ENCODE measurements at regions not wholly inside any gene's neighbourhood (a gene's known extent, or its start where the extent isn't known, plus 50 kb on each side); places are given as distances from the start of the nearest gene placed in this dataset.

DNA sequence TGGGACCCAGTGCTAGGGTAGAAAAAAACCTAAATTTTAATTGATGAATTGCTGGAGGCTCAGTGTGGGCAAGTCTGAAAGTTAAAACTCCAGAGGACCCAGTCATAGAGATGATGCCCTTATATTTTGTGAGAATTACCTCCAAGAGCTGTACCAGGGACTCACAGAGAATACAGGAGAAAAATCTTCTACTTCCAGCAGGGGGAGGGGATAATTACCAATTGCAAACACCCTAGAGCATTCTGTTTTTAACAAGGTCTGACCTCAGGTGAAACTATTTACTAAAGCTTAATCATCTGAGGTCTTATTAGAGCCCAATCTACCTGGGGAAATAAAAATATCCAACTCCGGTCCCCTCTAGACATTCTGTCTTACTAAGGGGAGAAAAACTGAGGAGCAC lies 994.7 kb upstream of the MIR17HG start:
- no peak overlapping the region for H3K27ac Mint-ChIP-seq (ENCODE audit: unreplicated experiment)
- H3K9me3 Mint-ChIP-seq, result no peaks in the 10 kb centered on the region
- no peaks in the 10 kb centered on the region for H3K27me3 Mint-ChIP-seq (ENCODE audit: low read depth)
- no peak overlapping the region for H3K4me3 Mint-ChIP-seq
- no peaks in the 10 kb centered on the region for H3K4me1 Mint-ChIP-seq
- no peak for DNase-seq (ENCODE audit: low read depth, low spot score)
- TF ChIP-seq, protein P1, sequence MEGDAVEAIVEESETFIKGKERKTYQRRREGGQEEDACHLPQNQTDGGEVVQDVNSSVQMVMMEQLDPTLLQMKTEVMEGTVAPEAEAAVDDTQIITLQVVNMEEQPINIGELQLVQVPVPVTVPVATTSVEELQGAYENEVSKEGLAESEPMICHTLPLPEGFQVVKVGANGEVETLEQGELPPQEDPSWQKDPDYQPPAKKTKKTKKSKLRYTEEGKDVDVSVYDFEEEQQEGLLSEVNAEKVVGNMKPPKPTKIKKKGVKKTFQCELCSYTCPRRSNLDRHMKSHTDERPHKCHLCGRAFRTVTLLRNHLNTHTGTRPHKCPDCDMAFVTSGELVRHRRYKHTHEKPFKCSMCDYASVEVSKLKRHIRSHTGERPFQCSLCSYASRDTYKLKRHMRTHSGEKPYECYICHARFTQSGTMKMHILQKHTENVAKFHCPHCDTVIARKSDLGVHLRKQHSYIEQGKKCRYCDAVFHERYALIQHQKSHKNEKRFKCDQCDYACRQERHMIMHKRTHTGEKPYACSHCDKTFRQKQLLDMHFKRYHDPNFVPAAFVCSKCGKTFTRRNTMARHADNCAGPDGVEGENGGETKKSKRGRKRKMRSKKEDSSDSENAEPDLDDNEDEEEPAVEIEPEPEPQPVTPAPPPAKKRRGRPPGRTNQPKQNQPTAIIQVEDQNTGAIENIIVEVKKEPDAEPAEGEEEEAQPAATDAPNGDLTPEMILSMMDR (conservative IDR thresholded peaks at IDR 0.05), result peak; percentile 14
- no peaks in the 10 kb centered on the region for H3K36me3 Mint-ChIP-seq (ENCODE audit: low read depth)

GRCh38 chr13:90355162-90355751 lies 992.2 kb upstream of the MIR17HG start:
- no peaks in the 10 kb centered on the region for H3K9me3 Mint-ChIP-seq
- no peak overlapping the region for H3K4me3 Mint-ChIP-seq
- H3K27ac Mint-ChIP-seq (ENCODE audit: unreplicated experiment), result no peak overlapping the region
- DNase-seq (ENCODE audit: low read depth, low spot score), result no peak
- H3K4me1 Mint-ChIP-seq, result no peaks in the 10 kb centered on the region
- H3K36me3 Mint-ChIP-seq (ENCODE audit: low read depth), result peaks cover 3% of the 10 kb centered on the region
- TF ChIP-seq, protein P1 (conservative IDR thresholded peaks at IDR 0.05), result no peak
- no peaks in the 10 kb centered on the region for H3K27me3 Mint-ChIP-seq (ENCODE audit: low read depth)

DNA sequence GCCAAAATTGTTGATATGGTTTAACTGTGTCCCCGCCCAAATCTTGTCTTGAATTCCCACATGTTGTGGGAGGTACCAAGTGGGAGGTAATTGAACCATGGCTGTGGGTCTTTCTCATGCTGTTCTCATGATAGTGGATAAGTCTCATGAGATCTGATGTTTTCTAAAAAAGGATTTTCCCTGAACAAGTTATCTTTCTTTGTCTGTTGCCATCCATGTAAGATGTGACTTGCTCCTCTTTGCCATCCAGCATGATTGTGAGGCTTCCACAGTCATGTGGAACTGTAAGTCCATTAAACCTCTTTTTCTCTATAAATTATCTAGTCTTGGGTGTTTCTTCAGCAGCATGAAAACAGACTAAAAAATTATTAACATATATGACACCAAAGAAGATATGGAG lies 986.7 kb upstream of the MIR17HG start:
- Mint-ChIP-seq H3K27ac (ENCODE audit: unreplicated experiment) (no peak overlapping the region), H3K27me3 (ENCODE audit: low read depth) (no peaks in the 10 kb centered on the region), H3K36me3 (ENCODE audit: low read depth) (peaks cover 3% of the 10 kb centered on the region), H3K9me3 (peaks cover 2% of the 10 kb centered on the region), H3K4me1 (no peaks in the 10 kb centered on the region), H3K4me3 (no peak overlapping the region)
- DNase-seq (ENCODE audit: low read depth, low spot score), result no peak
- TF ChIP-seq, protein P1 (conservative IDR thresholded peaks at IDR 0.05), result no peak

DNA sequence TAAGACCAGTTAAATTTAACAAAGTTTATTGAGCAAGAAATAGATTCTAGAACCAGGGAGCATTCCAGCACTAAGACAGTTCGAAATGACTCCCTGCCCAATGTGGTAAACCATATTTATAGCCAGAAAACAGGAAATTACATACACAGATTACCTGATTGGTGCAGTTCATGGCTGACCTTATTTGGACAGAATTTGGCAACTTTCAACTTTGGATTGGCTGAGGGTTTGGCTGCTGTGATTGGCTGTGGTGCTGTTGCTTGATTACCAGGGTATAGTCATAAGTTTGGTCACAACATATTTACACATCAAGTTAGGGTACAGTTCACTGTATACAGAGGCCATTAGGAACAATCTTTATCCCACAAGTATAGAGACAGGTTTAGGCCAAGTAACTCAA lies 984.8 kb upstream of the MIR17HG start:
- Mint-ChIP-seq H3K27me3 (ENCODE audit: low read depth) (no peaks in the 10 kb centered on the region), H3K36me3 (ENCODE audit: low read depth) (peaks cover 3% of the 10 kb centered on the region), H3K4me3 (no peak overlapping the region), H3K4me1 (no peaks in the 10 kb centered on the region), H3K27ac (ENCODE audit: unreplicated experiment) (no peak overlapping the region), H3K9me3 (peaks cover 2% of the 10 kb centered on the region)
- TF ChIP-seq, protein P1 (conservative IDR thresholded peaks at IDR 0.05), result no peak
- DNase-seq (ENCODE audit: low read depth, low spot score), result no peak

- TF ChIP-seq, protein P1 (conservative IDR thresholded peaks at IDR 0.05), result peak; percentile 53
- DNase-seq (ENCODE audit: low read depth, low spot score), result no peak
- Mint-ChIP-seq H3K4me3 (no peak overlapping the region), H3K27me3 (ENCODE audit: low read depth) (no peaks in the 10 kb centered on the region), H3K9me3 (peaks cover 4% of the 10 kb centered on the region), H3K4me1 (no peaks in the 10 kb centered on the region), H3K27ac (ENCODE audit: unreplicated experiment) (no peak overlapping the region), H3K36me3 (ENCODE audit: low read depth) (peaks cover under 1% of the 10 kb centered on the region)
These were observed 982.4 kb upstream of the MIR17HG start for GRCh38 chr13:90365130-90365529.
